ENCODE measurements at regions not wholly inside any gene's neighbourhood (a gene's known extent, or its start where the extent isn't known, plus 50 kb on each side); places are given as distances from the start of the nearest gene placed in this dataset.

GRCh38 chr16:50446861-50447260, 78.1 kb upstream of the BRD7 start:
- no peaks in the 10 kb centered on the region for H3K36me3 ChIP-seq (ENCODE audit: control insufficient read depth, insufficient read depth, low read length)
- no peak overlapping the region for H3K4me3 Mint-ChIP-seq
- no peak for TF ChIP-seq CTCF (conservative IDR thresholded peaks at IDR 0.05)
- no peak overlapping the region for H3K4me3 ChIP-seq (ENCODE audit: low read length)
- WGBS, 2 experiments (ENCODE audit: insufficient coverage in 1 of 2, insufficient read length in 1 of 2), result 93 to 96% methylated on average over 4 of the region's 4 CpGs
- peaks cover 3% of the 10 kb centered on the region for H3K4me1 ChIP-seq (ENCODE audit: control insufficient read depth, insufficient read depth, low read length)
- H3K9me3 Mint-ChIP-seq, result peaks cover 3% of the 10 kb centered on the region
- H3K9ac ChIP-seq (ENCODE audit: extremely low read depth, low read length, poor library complexity, severe bottlenecking), result no peak overlapping the region
- no peaks in the 10 kb centered on the region for H3K27me3 ChIP-seq (ENCODE audit: control insufficient read depth, insufficient read depth, low read length, poor library complexity, severe bottlenecking)
- H3K27ac ChIP-seq (ENCODE audit: low read depth, low read length), result no peak overlapping the region
- DNase-seq, result no peak
- H3K27me3 Mint-ChIP-seq (ENCODE audit: insufficient read depth), result no peaks in the 10 kb centered on the region
- no peaks in the 10 kb centered on the region for H3K36me3 Mint-ChIP-seq (ENCODE audit: low read depth)
- peaks cover 7% of the 10 kb centered on the region for H3K9me3 ChIP-seq (ENCODE audit: control insufficient read depth, low read length)
- peaks cover 12% of the 10 kb centered on the region for H3K4me1 Mint-ChIP-seq
- H3K27ac Mint-ChIP-seq, result no peak overlapping the region

- 54 to 78% methylated on average over 6 to 19 of the region's 19 CpGs for WGBS, 2 experiments (ENCODE audit: insufficient coverage in 1 of 2, insufficient read length in 1 of 2)
Observed at GRCh38 chr16:50445621-50446555, 77.1 kb upstream of the BRD7 start.

GRCh38 chr16:50444526-50444925, 75.7 kb upstream of the BRD7 start:
- Mint-ChIP-seq H3K27ac (no peak overlapping the region), H3K4me3 (no peak overlapping the region), H3K36me3 (ENCODE audit: low read depth) (no peaks in the 10 kb centered on the region), H3K9me3 (peaks cover 15% of the 10 kb centered on the region), H3K27me3 (ENCODE audit: insufficient read depth) (no peaks in the 10 kb centered on the region), H3K4me1 (peaks cover 9% of the 10 kb centered on the region)
- H3K27ac ChIP-seq (ENCODE audit: low read depth, low read length), result no peak overlapping the region
- no peaks in the 10 kb centered on the region for H3K36me3 ChIP-seq (ENCODE audit: control insufficient read depth, insufficient read depth, low read length)
- TF ChIP-seq CTCF (conservative IDR thresholded peaks at IDR 0.05), result no peak
- DNase-seq, result no peak
- H3K27me3 ChIP-seq (ENCODE audit: control insufficient read depth, insufficient read depth, low read length, poor library complexity, severe bottlenecking), result no peaks in the 10 kb centered on the region
- H3K4me1 ChIP-seq (ENCODE audit: control insufficient read depth, insufficient read depth, low read length), result peaks cover 3% of the 10 kb centered on the region
- H3K9ac ChIP-seq (ENCODE audit: extremely low read depth, low read length, poor library complexity, severe bottlenecking), result no peak overlapping the region
- H3K9me3 ChIP-seq (ENCODE audit: control insufficient read depth, low read length), result peaks cover 25% of the 10 kb centered on the region
- WGBS, 2 experiments (ENCODE audit: insufficient coverage in 1 of 2, insufficient read length in 1 of 2), result 93 to 100% methylated on average over 1 of the region's 1 CpG
- no peak overlapping the region for H3K4me3 ChIP-seq (ENCODE audit: low read length)

More at GRCh38 chr16:50445621-50446555, 77.1 kb upstream of the BRD7 start:
- no peaks in the 10 kb centered on the region for H3K36me3 Mint-ChIP-seq (ENCODE audit: low read depth)
- peaks cover 4% of the 10 kb centered on the region for H3K9me3 Mint-ChIP-seq
- Histone ChIP-seq H3K4me1 (ENCODE audit: control insufficient read depth, insufficient read depth, low read length) (peaks cover 3% of the 10 kb centered on the region), H3K27ac (ENCODE audit: low read depth, low read length) (no peak overlapping the region), H3K36me3 (ENCODE audit: control insufficient read depth, insufficient read depth, low read length) (no peaks in the 10 kb centered on the region), H3K9ac (ENCODE audit: extremely low read depth, low read length, poor library complexity, severe bottlenecking) (no peak overlapping the region), H3K9me3 (ENCODE audit: control insufficient read depth, low read length) (peaks cover 16% of the 10 kb centered on the region), H3K27me3 (ENCODE audit: control insufficient read depth, insufficient read depth, low read length, poor library complexity, severe bottlenecking) (no peaks in the 10 kb centered on the region), H3K4me3 (ENCODE audit: low read length) (no peak overlapping the region)
- TF ChIP-seq CTCF (conservative IDR thresholded peaks at IDR 0.05), result no peak
- H3K4me3 Mint-ChIP-seq, result no peak overlapping the region
- H3K27me3 Mint-ChIP-seq (ENCODE audit: insufficient read depth), result no peaks in the 10 kb centered on the region
- DNase-seq, result no peak
- peaks cover 12% of the 10 kb centered on the region for H3K4me1 Mint-ChIP-seq
- no peak overlapping the region for H3K27ac Mint-ChIP-seq
